T-helper 1 cell treated with Interleukin-12 subunit alpha and Interleukin-12 subunit beta and Interleukin-4 antibody, amounts not matched to agents 30 ng/mL and 1 ng/mL, for 36 hours (primary cell): ENCODE measurements at regions not wholly inside any gene's neighbourhood (a gene's known extent, or its start where the extent isn't known, plus 50 kb on each side); places are given as distances from the start of the nearest gene placed in this dataset.
"Not testable (repeated sequence)": the region's sequence is repeated elsewhere in the genome, so short reads cannot be mapped to it uniquely, and the experiment has no call there.

Experiments
- intact Hi-C: fragments of 100-400 bp; cut with micrococcal nuclease; formaldehyde crosslinking; loops from one replicate; pipeline ENCODE4 v1.15.1; 2024

DNA sequence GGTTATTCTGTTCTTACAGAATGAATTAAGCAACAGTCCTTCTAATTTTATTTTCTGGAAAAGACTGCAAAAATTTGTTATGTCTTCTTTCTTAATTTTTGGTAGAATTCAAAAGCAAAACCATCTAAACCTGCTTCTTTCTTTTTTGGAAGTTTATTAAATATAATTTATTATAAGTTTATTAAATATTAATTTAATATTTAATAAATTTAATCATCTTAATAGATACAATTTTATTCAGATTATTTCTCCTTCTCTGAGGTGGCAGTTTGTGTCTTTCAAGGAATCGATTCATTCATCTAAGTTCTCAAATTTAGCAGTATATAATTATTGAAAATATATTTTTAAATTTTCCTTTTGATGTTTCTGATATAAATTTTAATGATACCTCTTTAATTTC lies 837.5 kb upstream of the LRRC4C start:
- intact Hi-C loops = no loop called here

GRCh38 chr11:42299780-42300179 lies 840.3 kb upstream of the LRRC4C start:
- intact Hi-C loops = no loop called here

DNA sequence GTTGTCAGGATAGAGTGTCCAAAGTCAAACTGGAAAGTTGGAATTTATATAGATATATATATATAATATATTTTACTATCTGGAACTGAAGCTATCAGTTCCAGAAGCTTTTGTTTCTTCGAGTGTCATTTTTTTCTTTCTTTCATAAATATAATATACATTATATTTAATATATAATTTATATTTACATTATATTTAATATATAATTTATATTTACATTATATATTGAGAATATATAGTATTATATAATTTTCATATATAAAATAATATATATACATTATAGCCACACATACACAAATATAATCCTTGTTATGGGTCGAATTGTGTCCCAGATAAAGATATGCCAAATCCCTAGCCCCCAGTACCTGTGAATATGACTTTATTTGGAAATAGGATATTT lies 842.3 kb upstream of the LRRC4C start:
- intact Hi-C loops = no loop called here

- intact Hi-C loops = no loop called here
Measured at GRCh38 chr11:42311514-42311913, 852.1 kb upstream of the LRRC4C start.

- intact Hi-C loops = no loop called here
Measured at GRCh38 chr11:42311944-42312343, 852.5 kb upstream of the LRRC4C start.

DNA sequence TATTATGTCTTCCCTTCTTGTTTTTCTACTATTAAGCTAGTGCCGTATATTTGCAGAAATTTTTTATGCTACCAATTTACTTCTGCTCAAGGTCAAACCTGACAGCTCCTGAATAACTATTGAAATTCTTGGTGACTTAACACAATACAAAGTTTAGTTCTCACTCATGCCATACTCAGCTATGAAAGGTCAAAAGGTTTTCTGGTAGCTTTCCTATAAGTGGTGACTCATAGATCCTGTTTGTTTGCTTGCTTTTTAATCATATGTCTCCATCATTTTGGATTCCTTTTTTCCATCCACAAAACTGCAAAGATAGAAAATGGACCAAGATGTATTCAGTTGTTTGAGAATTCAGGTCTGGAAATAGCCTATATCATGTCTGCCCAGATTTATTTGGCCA lies 855.8 kb upstream of the LRRC4C start:
- intact Hi-C loops = no loop called here

DNA sequence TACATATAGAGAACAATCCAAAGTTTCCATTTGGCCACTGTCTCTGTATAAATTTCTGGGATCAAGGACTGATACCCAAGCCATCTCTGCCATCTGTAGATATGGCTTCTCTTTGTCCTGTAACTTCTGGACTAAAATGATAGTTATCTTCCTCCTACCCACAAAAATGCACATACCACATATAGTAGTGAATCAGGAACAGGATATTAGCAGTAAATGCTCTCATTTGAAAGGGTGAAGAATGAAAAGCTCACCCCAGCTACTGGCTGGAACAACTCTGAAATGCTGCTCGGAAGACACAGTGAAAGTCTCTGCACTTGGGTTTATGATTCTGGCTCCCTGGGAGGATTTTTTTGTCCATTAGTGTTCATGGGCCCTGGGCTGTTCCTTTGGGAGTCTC lies 856.4 kb upstream of the LRRC4C start:
- intact Hi-C loops = no loop called here

GRCh38 chr11:42319921-42320320 lies 860.5 kb upstream of the LRRC4C start:
- intact Hi-C loops = no loop called here

DNA sequence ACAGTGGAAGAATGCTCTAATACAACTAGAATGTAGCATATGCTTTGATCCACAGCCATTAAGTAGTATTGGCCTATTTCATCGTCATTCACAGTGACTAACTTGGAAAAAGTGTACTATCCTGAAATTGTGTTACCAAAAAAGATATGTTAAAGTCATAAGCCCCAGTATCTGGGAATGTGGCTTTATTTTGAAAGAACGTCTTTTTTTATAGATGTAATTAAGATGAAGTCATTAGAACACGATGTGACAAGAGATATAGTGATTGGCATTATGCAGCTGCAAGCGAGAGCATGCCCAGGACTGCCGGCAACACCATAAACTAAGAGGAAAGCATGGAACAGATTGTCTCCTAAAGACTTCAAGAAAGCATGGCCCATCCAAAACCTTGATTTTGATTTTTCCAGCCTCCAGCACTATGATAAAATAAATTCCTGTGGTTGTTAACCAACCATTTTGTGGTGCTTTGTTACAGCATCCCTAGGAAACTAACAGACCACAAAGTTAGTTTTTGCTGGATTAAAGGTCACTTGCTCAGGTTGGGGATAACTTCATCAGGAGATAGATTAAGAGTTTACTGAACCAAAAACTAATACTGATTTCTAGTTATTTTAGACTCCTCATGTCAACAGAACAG lies 870.6 kb upstream of the LRRC4C start:
- intact Hi-C loops = no loop called here

GRCh38 chr11:42337786-42338455 lies 878.5 kb upstream of the LRRC4C start:
- intact Hi-C loops = no loop called here

DNA sequence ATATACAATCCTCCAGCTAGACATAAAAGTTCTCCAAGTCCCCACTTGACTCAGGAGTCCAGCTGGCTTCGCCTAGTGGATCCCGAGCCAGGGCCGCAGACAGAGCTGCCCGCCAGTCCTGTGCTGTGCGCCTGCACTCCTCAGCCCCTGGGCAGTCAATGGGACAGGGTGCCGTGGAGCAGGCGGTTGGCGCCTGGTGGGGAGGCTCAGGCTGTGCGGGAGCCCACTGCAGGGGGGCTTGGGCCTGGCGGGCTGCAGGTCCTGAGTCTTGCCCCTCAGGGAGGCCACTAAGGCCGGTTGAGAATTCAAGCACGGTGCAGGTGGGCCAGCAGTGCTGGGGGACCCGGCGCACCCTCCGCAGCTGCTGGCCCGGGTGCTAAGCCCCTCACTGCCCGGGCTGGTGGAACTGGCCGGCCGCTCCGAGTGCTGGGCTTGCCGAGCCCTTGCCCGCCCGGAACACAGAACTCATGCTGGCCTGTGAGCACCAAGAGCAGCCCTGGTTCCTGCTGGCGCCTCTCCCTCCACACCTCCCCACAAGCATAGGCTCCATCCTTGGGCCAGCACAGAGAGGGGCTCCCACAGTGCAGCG lies 884.8 kb upstream of the LRRC4C start:
- intact Hi-C loops = no loop called here

DNA sequence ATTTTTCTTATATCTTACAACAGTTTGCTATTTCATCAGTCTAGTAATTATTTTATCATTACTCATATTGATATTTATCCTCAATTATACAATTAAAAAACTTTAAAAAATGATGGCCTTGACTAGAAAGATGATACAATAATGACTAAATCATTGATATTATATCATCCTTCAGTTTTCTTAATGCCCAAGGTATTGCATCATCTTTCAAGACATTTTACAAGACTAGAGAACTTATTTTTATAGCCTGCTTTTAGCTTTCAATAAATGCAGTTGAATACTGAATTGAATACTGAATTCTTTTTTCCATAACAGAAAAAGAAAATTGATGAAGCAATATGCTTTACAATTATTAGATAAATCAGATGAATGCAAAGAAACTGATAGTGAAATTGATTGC lies 886.5 kb upstream of the LRRC4C start:
- intact Hi-C loops = no loop called here

DNA sequence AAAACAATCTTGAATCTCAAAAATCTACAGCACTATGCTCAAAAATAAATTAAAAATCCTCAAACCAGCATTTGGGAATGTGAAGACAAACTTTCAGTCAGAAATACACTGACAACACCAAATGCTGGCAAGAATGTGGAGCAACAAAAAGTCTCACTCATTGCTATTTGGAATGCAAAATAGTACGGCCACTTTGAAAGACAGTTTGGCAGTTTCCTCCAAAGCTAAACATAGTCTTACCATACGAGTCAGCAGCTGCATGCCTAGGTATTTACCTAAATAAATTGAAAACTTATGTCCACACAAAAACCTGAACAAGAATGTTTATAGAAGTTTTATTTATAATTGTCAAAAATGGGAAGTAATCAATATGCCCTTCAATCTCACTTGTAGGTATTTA lies 904.2 kb upstream of the LRRC4C start:
- intact Hi-C loops = no loop called here

GRCh38 chr11:42390116-42390515 lies 921.7 kb upstream of the API5 start:
- intact Hi-C loops = no loop called here

DNA sequence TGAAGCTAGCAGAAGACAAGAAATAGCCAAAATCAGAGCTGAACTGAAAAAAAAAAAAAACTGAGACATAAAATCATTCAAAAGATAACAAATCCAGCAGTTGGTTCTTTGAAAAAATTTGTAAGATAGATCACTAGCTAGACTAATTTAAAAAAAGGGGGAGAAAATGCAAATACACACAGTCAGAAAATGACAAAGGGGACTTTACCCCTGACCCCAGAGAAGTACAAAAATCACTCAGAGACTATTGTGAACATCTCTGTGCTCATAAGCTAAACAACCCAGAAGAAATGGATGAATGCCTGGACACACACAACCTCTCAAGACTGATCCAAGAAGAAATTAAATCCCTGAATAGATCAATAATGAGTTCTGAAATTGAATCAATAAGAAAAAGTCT lies 914.3 kb upstream of the API5 start:
- intact Hi-C loops = no loop called here

- intact Hi-C loops = no loop called here
Measured at GRCh38 chr11:42407341-42407740, 904.5 kb upstream of the API5 start.

- intact Hi-C loops = no loop called here
Measured at GRCh38 chr11:42410251-42410955, 901.4 kb upstream of the API5 start.

GRCh38 chr11:42412590-42412989 lies 899.2 kb upstream of the API5 start:
- intact Hi-C loops = no loop called here

DNA sequence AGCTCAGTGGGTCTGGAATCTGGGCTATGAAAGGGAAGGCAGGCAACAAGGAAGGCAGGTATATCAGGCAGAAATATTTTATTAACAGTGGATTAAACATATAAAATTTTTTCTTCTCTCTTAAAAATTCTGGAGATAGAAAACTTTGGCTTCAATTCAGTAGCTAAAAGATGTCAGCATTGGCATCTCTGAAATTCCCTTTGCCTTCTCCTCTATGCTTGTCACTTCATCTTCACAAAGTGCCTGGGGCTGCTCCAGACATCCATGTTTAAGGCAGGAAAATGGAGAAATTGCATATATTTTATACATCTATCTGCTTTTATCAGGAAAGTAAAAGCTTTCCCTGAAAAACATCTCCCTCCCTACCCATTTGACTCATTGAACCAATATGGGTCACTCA lies 894.1 kb upstream of the API5 start:
- intact Hi-C loops = no loop called here

DNA sequence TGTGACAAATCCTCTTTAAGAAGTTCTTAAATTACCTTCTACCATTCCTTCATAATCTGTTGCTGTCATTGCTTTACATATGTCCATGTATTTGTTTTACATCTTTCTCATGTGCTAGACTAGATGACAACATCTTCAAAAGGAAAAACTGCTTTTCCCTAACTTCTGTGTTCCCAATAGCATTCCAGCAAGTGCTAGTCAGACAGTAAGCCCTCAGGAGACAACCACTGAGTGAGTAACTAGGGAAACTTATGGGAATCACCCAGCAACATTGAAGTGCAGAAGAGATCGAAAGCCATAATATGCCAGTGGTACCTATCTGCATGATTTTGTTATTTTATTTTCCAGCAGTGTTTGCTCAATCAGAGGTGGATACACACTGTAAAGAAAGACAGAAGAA lies 889.7 kb upstream of the API5 start:
- intact Hi-C loops = no loop called here

GRCh38 chr11:42434911-42435310 lies 876.9 kb upstream of the API5 start:
- intact Hi-C loops = not testable (repeated sequence)

DNA sequence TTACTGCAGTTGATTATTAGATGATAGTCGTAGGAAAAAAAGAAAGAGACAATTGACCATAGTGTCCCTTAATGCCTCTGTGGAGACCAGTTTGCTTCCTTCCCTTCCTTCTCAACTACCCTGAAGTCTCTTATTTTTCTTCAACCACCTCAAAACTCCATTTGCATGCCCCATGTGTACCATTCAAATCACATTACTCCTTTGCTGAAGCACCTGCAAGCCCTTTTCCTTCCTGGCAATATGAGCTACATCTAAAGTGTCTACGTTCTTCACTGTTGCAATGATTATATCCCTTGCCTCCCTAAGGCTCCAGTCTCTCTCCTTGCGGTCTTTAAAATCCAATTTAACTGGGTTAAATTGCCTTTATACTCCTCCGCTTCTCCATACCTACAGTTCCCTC lies 867.4 kb upstream of the API5 start:
- intact Hi-C loops = no loop called here
